ENCODE measurements at regions not wholly inside any gene's neighbourhood (a gene's known extent, or its start where the extent isn't known, plus 50 kb on each side); places are given as distances from the start of the nearest gene placed in this dataset.

- no peaks in the 10 kb centered on the region for H3K4me1 ChIP-seq (replicated peaks in 1 of 2; ENCODE audit: control insufficient read depth in 2 of 2, insufficient read depth in 2 of 2, low read length in 2 of 2)
- WGBS (ENCODE audit: insufficient coverage, low coverage, missing lambda C conversion rate), result 1% methylated on average over 5 of the region's 5 CpGs
- no peaks in the 10 kb centered on the region for H4K20me1 ChIP-seq (replicated peaks; ENCODE audit: control insufficient read depth, insufficient read depth, low read length)
- intact Hi-C loops (cut with micrococcal nuclease) (no loop called here), in situ Hi-C loops (cut with MboI) (no loop called here)
- H3K27ac ChIP-seq (ENCODE audit: extremely low read depth, low read depth, low read length), result no peak overlapping the region
- H3K9me1 ChIP-seq (ENCODE audit: control insufficient read depth, insufficient read depth, low read length), result no peaks in the 10 kb centered on the region
- DNase-seq (ENCODE audit: extremely low read depth in 1 of 4, low spot score in 3 of 4) (no peak), FAIRE-seq (no peak), ATAC-seq (no peak)
- no peaks in the 10 kb centered on the region for H3K27me3 ChIP-seq (ENCODE audit: control insufficient read depth in 2 of 2, insufficient read depth in 2 of 2, low read length in 2 of 2)
- ChIA-PET POLR2A (no interaction called here), CTCF (ENCODE audit: low intra/inter-chr PET ratio) (no interaction called here)
- BruUV-seq (replicated peaks), result no TSS peak
- H3K79me2 ChIP-seq (ENCODE audit: control insufficient read depth, insufficient read depth, low read length), result no peaks in the 10 kb centered on the region
- no peak overlapping the region for H3K9ac ChIP-seq (ENCODE audit: insufficient read depth in 1 of 2, low read depth in 2 of 2, low read length in 2 of 2)
- H3K36me3 ChIP-seq (ENCODE audit: control insufficient read depth, insufficient read depth, low read length), result no peaks in the 10 kb centered on the region
- H3K9me3 ChIP-seq (replicated peaks; ENCODE audit: control insufficient read depth, insufficient read depth, low read depth, low read length), result no peaks in the 10 kb centered on the region; the same call in 1 of the 2 replicates
- H3K4me3 ChIP-seq, result no peak overlapping the region
- H2AFZ ChIP-seq (ENCODE audit: low read depth, low read length), result no peak overlapping the region
- no peak overlapping the region for H3K4me2 ChIP-seq (ENCODE audit: insufficient read depth, low read length)
- TF ChIP-seq PHF21A (IDR thresholded peaks at IDR 0.05; ENCODE audit: borderline replicate concordance, low read depth) (no peak), SRSF3 (IDR thresholded peaks at IDR 0.05; ENCODE audit: insufficient read depth, low read length) (no peak), SMARCC2 (IDR thresholded peaks at IDR 0.05; ENCODE audit: low read depth) (no peak), CBX3 (IDR thresholded peaks at IDR 0.05; ENCODE audit: borderline replicate concordance in 1 of 2, low read length in 2 of 2) (no peak), MCM2 (IDR thresholded peaks at IDR 0.05; ENCODE audit: low read depth) (no peak), EWSR1 (IDR thresholded peaks at IDR 0.05; ENCODE audit: borderline replicate concordance, low read depth, partially characterized antibody) (no peak), CBX2 (IDR thresholded peaks at IDR 0.05; ENCODE audit: insufficient read depth, low read length, poor library complexity, severe bottlenecking) (no peak), ZBTB49 (CRISPR knock-in tag; IDR thresholded peaks at IDR 0.05; ENCODE audit: borderline replicate concordance) (no peak), HDAC1 (IDR thresholded peaks at IDR 0.05) (no peak), CSDE1 (IDR thresholded peaks at IDR 0.05) (no peak), HDAC2 (IDR thresholded peaks at IDR 0.05) (no peak), CLOCK (CRISPR knock-in tag; IDR thresholded peaks at IDR 0.05; ENCODE audit: borderline replicate concordance) (no peak), ATF2 (CRISPR knock-in tag; IDR thresholded peaks at IDR 0.05) (no peak), ARID3B (CRISPR knock-in tag; IDR thresholded peaks at IDR 0.05; ENCODE audit: borderline replicate concordance) (no peak), HDAC3 (IDR thresholded peaks at IDR 0.05; ENCODE audit: borderline replicate concordance, partially characterized antibody) (no peak), WHSC1 (IDR thresholded peaks at IDR 0.05; ENCODE audit: low read length) (no peak)
Measured at GRCh38 chr1:238961790-238962189, 424.6 kb upstream of the CHRM3 start.

Data from K562 (cell line).